ENCODE measurements at regions not wholly inside any gene's neighbourhood (a gene's known extent, or its start where the extent isn't known, plus 50 kb on each side); places are given as distances from the start of the nearest gene placed in this dataset.
A peak's percentile ranks its signal among the peaks of the same experiment; 100 is the strongest.

DNA sequence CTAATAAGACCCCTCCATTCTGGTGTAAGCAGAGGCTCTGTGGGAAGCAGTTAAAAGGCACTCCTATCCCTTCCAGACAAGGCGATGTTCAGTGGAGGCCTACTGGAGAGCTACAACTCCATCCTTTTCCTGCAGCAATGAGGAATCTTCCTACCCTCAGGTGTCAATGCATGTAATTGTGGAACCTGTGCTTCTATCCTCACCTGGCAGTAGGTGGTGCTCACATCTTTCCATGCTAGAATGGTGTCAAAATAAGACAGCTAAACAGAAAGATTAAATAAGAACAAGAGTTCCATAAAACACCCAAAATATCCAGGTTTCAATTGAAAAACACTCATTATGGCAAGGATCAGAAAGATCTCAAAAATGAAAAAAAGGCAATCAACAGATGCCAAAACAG lies 224.6 kb downstream of the IL15 start:
- TF ChIP-seq, protein P1, sequence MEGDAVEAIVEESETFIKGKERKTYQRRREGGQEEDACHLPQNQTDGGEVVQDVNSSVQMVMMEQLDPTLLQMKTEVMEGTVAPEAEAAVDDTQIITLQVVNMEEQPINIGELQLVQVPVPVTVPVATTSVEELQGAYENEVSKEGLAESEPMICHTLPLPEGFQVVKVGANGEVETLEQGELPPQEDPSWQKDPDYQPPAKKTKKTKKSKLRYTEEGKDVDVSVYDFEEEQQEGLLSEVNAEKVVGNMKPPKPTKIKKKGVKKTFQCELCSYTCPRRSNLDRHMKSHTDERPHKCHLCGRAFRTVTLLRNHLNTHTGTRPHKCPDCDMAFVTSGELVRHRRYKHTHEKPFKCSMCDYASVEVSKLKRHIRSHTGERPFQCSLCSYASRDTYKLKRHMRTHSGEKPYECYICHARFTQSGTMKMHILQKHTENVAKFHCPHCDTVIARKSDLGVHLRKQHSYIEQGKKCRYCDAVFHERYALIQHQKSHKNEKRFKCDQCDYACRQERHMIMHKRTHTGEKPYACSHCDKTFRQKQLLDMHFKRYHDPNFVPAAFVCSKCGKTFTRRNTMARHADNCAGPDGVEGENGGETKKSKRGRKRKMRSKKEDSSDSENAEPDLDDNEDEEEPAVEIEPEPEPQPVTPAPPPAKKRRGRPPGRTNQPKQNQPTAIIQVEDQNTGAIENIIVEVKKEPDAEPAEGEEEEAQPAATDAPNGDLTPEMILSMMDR (conservative IDR thresholded peaks at IDR 0.05), result peak; percentile 52; the same call in 1 of the 2 replicates
- no peak for TF ChIP-seq EZH2 (IDR thresholded peaks at IDR 0.05; ENCODE audit: low read depth)
